H9 (cell line): ENCODE measurements at regions not wholly inside any gene's neighbourhood (a gene's known extent, or its start where the extent isn't known, plus 50 kb on each side); places are given as distances from the start of the nearest gene placed in this dataset.

Source experiments
- DNase-seq: peaks from one replicate; pipeline ENCODE4 v3.0.0-alpha.2; 2017
- H2AFZ ChIP-seq: one replicate; pipeline ENCODE4 v1.6.1; 2013; ENCODE audit warnings: mild to moderate bottlenecking, low read length, control low read depth, moderate library complexity
- H2AK5ac ChIP-seq: 2 replicates; pipeline ENCODE4 v1.6.1; 2013; ENCODE audit warnings: low read length, control low read depth, mixed read lengths; ENCODE audit not compliant: insufficient read length
- H2BK120ac ChIP-seq: one replicate; pipeline ENCODE4 v1.6.1; 2013; ENCODE audit warnings: low read depth, mild to moderate bottlenecking, low read length, control low read depth, inconsistent platforms; ENCODE audit not compliant: poor library complexity, severe bottlenecking
- H2BK12ac ChIP-seq: 2 replicates; pipeline ENCODE4 v1.6.1; 2013; ENCODE audit warnings: low read length, control low read depth, mixed read lengths, low read depth; ENCODE audit not compliant: insufficient read length
- H2BK15ac ChIP-seq: 2 replicates; pipeline ENCODE4 v1.6.1; 2013; ENCODE audit warnings: low read depth, low read length, control low read depth
- H2BK20ac ChIP-seq: one replicate; pipeline ENCODE4 v1.6.1; 2013; ENCODE audit warnings: low read depth, mild to moderate bottlenecking, low read length, control low read depth, inconsistent platforms; ENCODE audit not compliant: poor library complexity, severe bottlenecking
- H2BK5ac ChIP-seq: 2 replicates; pipeline ENCODE4 v1.6.1; 2013; ENCODE audit warnings: low read length, control low read depth, mixed read lengths; ENCODE audit not compliant: insufficient read length
- H3K14ac ChIP-seq: 2 replicates; pipeline ENCODE4 v1.6.1; 2013; ENCODE audit warnings: low read length, control low read depth; ENCODE audit not compliant: insufficient read depth
- H3K18ac ChIP-seq: 2 replicates; pipeline ENCODE4 v1.6.1; 2013; ENCODE audit warnings: low read depth, mild to moderate bottlenecking, mixed read lengths, low read length, control low read depth; ENCODE audit not compliant: insufficient read length
- H3K23ac ChIP-seq: 2 replicates; pipeline ENCODE4 v1.6.1; 2013; ENCODE audit warnings: low read length, control low read depth, mixed read lengths, low read depth; ENCODE audit not compliant: insufficient read length
- H3K23me2 ChIP-seq: 2 replicates; pipeline ENCODE4 v1.6.1; 2013; ENCODE audit warnings: low read depth, mild to moderate bottlenecking, mixed read lengths, low read length, control low read depth; ENCODE audit not compliant: insufficient read length, poor library complexity, severe bottlenecking
- H3K27ac ChIP-seq: 2 replicates; pipeline ENCODE4 v1.5.1; 2013; ENCODE audit warnings: low read length, control low read depth, mixed read lengths, low read depth; ENCODE audit not compliant: insufficient read length
- H3K27me3 ChIP-seq: 2 replicates; pipeline ENCODE4 v1.6.1; 2013; ENCODE audit warnings: low read length, control low read depth, inconsistent platforms; ENCODE audit not compliant: insufficient read depth
- H3K4ac ChIP-seq: 2 replicates; pipeline ENCODE4 v1.6.1; 2013; ENCODE audit warnings: low read depth, mild to moderate bottlenecking, control low read depth, inconsistent platforms, low read length, moderate library complexity
- H3K4me1 ChIP-seq: 2 replicates; pipeline ENCODE4 v1.6.1; 2013; ENCODE audit warnings: low read length, control low read depth, inconsistent platforms; ENCODE audit not compliant: insufficient read depth
- H3K4me2 ChIP-seq: 2 replicates; pipeline ENCODE4 v1.6.1; 2013; ENCODE audit warnings: low read length, control low read depth, mixed read lengths; ENCODE audit not compliant: insufficient read length, insufficient read depth
- H3K56ac ChIP-seq: 2 replicates; pipeline ENCODE4 v1.6.1; 2013; ENCODE audit warnings: low read depth, mild to moderate bottlenecking, mixed read lengths, low read length, control low read depth; ENCODE audit not compliant: insufficient read length
- H3K79me1 ChIP-seq: 2 replicates; pipeline ENCODE4 v1.6.1; 2013; ENCODE audit warnings: low read depth, mild to moderate bottlenecking, moderate library complexity, low read length, control low read depth, inconsistent platforms; ENCODE audit not compliant: insufficient read depth, poor library complexity, severe bottlenecking
- H3K79me2 ChIP-seq: 2 replicates; pipeline ENCODE4 v1.6.1; 2013; ENCODE audit warnings: low read length, control low read depth, inconsistent platforms; ENCODE audit not compliant: insufficient read depth
- H3K9ac ChIP-seq: 2 replicates; pipeline ENCODE4 v1.6.1; 2013; ENCODE audit warnings: low read length, control low read depth, mixed read lengths; ENCODE audit not compliant: insufficient read length; ENCODE audit errors: extremely low read depth
- H3K9me3 ChIP-seq: one replicate; pipeline ENCODE4 v1.6.1; 2013; ENCODE audit warnings: low read depth, low read length, inconsistent platforms; ENCODE audit not compliant: control insufficient read depth
- H3T11ph ChIP-seq: one replicate; pipeline ENCODE4 v1.6.1; 2013; ENCODE audit warnings: mild to moderate bottlenecking, low read length, control low read depth, inconsistent platforms
- H4K20me1 ChIP-seq: one replicate; pipeline ENCODE4 v1.6.1; 2013; ENCODE audit not compliant: control insufficient read depth, insufficient read length, insufficient read depth
- H4K5ac ChIP-seq: 2 replicates; pipeline ENCODE4 v1.6.1; 2013; ENCODE audit warnings: low read depth, mild to moderate bottlenecking, mixed read lengths, low read length, control low read depth; ENCODE audit not compliant: insufficient read length
- H4K8ac ChIP-seq: replicated peaks from 2 replicates; pipeline ENCODE4 v1.6.1; 2013; ENCODE audit warnings: low read length, control low read depth, mixed read lengths, low read depth; ENCODE audit not compliant: insufficient read length
- H4K91ac ChIP-seq: 2 replicates; pipeline ENCODE4 v1.6.1; 2013; ENCODE audit warnings: low read depth, mild to moderate bottlenecking, moderate library complexity, mixed read lengths, low read length, control low read depth; ENCODE audit not compliant: insufficient read length
- H3K27ac Mint-ChIP-seq, 3 experiments: 2 replicates in 2 of 3; 3 replicates in 1 of 3; pipeline ENCODE4 v1.8.0; 2020 to 2021; ENCODE audit warnings: mixed read lengths in 3 of 3, mild to moderate bottlenecking in 1 of 3, moderate library complexity in 1 of 3
- H3K27me3 Mint-ChIP-seq: 2 replicates; pipeline ENCODE4 v1.8.0; 2021; ENCODE audit warnings: low read depth, mild to moderate bottlenecking, moderate library complexity, mixed read lengths
- H3K36me3 Mint-ChIP-seq, 3 experiments: 2 replicates in 2 of 3; 3 replicates in 1 of 3; pipeline ENCODE4 v1.8.0; 2020 to 2021; ENCODE audit warnings: low read depth in 3 of 3, mixed read lengths in 3 of 3; ENCODE audit not compliant: insufficient read depth in 1 of 3
- H3K4me1 Mint-ChIP-seq, 2 experiments: 2 replicates each; pipeline ENCODE4 v1.8.0; 2020; ENCODE audit warnings: mixed read lengths in 2 of 2
- H3K4me3 Mint-ChIP-seq, 2 experiments: 2 replicates in 1 of 2; 3 replicates in 1 of 2; pipeline ENCODE4 v1.8.0; 2020 to 2021; ENCODE audit warnings: mild to moderate bottlenecking in 2 of 2, mixed read lengths in 2 of 2, moderate library complexity in 1 of 2
- H3K9me3 Mint-ChIP-seq, 2 experiments: 2 replicates in 1 of 2; 3 replicates in 1 of 2; pipeline ENCODE4 v1.8.0; 2020; ENCODE audit warnings: mild to moderate bottlenecking in 2 of 2, mixed read lengths in 2 of 2, moderate library complexity in 1 of 2
- CTCF ChIP-seq: fragments of 200-600 bp; sonication (generic); conservative IDR thresholded peaks from 3 replicates; pipeline ENCODE4 v1.8.0; 2021; ENCODE audit warnings: antibody characterized with exemption, mild to moderate bottlenecking
- WGBS: extraction: QIAGEN DNeasy Blood & Tissue Kit; methylation state at CpG from one replicate; pipeline ENCODE4 v1.1.7; 2013; ENCODE audit warnings: missing lambda C conversion rate, low lambda C conversion rate, mixed read lengths; ENCODE audit not compliant: insufficient read length; ENCODE audit errors: extremely low coverage; 5-methylcytosine and 5-hydroxymethylcytosine counted together

GRCh38 chr10:55369670-55370420 is 568.8 kb upstream of the PCDH15 start:
- no peak overlapping the region for H3T11ph ChIP-seq
- no peaks in the 10 kb centered on the region for H3K79me1 ChIP-seq
- Mint-ChIP-seq H3K27me3 (no peaks in the 10 kb centered on the region), H3K4me1 (no peaks in the 10 kb centered on the region), H3K36me3 (no peaks in the 10 kb centered on the region; a peak in 1 of 7 replicates), H3K9me3 (no peaks in the 10 kb centered on the region), H3K27ac (no peak overlapping the region; a peak in 1 of 7 replicates), H3K4me3 (no peak overlapping the region)
- no peak overlapping the region for H2AFZ ChIP-seq
- H3K4me2 ChIP-seq = no peak overlapping the region
- H3K79me2 ChIP-seq = no peaks in the 10 kb centered on the region
- no peak overlapping the region for H2BK120ac ChIP-seq
- no peak overlapping the region for H3K9ac ChIP-seq
- H3K23me2 ChIP-seq = no peaks in the 10 kb centered on the region
- H4K8ac ChIP-seq = no peak overlapping the region
- no peak overlapping the region for H4K5ac ChIP-seq
- H3K56ac ChIP-seq = no peak overlapping the region
- no peaks in the 10 kb centered on the region for H4K20me1 ChIP-seq
- H3K14ac ChIP-seq = no peak overlapping the region
- no peak overlapping the region for H2AK5ac ChIP-seq
- H3K27me3 ChIP-seq = no peaks in the 10 kb centered on the region
- no peaks in the 10 kb centered on the region for H3K4me1 ChIP-seq
- H3K27ac ChIP-seq = no peak overlapping the region
- H3K23ac ChIP-seq = no peak overlapping the region
- H3K18ac ChIP-seq = no peak overlapping the region
- no peak overlapping the region for H2BK12ac ChIP-seq
- H4K91ac ChIP-seq = no peak overlapping the region
- TF ChIP-seq CTCF = no peak
- H2BK5ac ChIP-seq = no peak overlapping the region
- WGBS = no CpG with 5 or more reads among the region's 1 CpG
- no peak for DNase-seq
- no peak overlapping the region for H2BK20ac ChIP-seq
- no peak overlapping the region for H3K4ac ChIP-seq
- no peaks in the 10 kb centered on the region for H3K9me3 ChIP-seq
- no peak overlapping the region for H2BK15ac ChIP-seq
